ENCODE measurements at regions not wholly inside any gene's neighbourhood (a gene's known extent, or its start where the extent isn't known, plus 50 kb on each side); places are given as distances from the start of the nearest gene placed in this dataset.

DNA sequence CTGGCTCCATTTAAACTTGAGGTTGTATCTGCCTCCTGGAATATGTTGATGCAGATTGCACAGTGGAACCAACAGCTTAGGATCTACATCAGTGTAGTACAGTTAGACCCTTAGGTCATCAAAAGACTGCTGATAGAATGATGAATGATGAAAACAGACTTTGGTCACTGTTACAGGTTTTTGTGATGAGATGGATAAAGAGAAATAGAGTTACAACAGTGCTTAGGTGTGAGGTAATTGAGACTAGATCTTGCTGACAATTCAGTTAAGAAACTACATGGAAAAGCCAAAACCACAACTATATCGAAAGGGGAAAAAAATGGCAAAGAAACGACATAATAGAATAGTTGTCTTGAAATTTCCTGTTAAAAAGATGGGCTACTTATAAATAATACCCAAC lies 145.7 kb upstream of the LMNTD1 start:
- TF ChIP-seq, protein P1, sequence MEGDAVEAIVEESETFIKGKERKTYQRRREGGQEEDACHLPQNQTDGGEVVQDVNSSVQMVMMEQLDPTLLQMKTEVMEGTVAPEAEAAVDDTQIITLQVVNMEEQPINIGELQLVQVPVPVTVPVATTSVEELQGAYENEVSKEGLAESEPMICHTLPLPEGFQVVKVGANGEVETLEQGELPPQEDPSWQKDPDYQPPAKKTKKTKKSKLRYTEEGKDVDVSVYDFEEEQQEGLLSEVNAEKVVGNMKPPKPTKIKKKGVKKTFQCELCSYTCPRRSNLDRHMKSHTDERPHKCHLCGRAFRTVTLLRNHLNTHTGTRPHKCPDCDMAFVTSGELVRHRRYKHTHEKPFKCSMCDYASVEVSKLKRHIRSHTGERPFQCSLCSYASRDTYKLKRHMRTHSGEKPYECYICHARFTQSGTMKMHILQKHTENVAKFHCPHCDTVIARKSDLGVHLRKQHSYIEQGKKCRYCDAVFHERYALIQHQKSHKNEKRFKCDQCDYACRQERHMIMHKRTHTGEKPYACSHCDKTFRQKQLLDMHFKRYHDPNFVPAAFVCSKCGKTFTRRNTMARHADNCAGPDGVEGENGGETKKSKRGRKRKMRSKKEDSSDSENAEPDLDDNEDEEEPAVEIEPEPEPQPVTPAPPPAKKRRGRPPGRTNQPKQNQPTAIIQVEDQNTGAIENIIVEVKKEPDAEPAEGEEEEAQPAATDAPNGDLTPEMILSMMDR (IDR thresholded peaks at IDR 0.05; ENCODE audit: insufficient read depth, low read depth, low read length) = no peak
- TF ChIP-seq EZH2 (IDR thresholded peaks at IDR 0.05; ENCODE audit: insufficient read depth, low read length) = no peak
